GM19395 (cell line): ENCODE measurements at regions not wholly inside any gene's neighbourhood (a gene's known extent, or its start where the extent isn't known, plus 50 kb on each side); places are given as distances from the start of the nearest gene placed in this dataset.
"Not testable (repeated sequence)": the region's sequence is repeated elsewhere in the genome, so short reads cannot be mapped to it uniquely, and the experiment has no call there.

Experiments
- ATAC-seq: cut with Tn5 transposase; IDR thresholded peaks from one replicate; pipeline ENCODE4 v1.9.1; 2021; ENCODE audit warnings: mild to moderate bottlenecking, moderate library complexity; ENCODE audit not compliant: unreplicated experiment

DNA sequence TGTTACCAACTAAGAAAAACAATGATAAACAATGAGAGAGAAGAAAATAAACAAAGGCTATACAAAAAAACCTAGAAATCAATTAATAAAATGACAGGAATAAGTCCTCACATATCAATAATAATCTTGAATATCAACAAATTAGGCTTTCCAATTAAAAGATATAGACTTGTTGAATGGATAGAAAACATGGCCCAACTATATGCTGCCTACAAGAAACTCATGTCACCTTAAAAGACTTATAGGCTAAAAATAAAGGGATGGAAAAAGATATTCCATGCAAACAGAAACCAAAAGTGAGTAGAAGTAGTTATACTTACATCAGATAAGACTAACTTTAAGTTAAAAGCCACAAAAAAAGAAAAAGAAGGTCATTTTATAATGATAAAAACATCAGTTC is 183.9 kb downstream of the MYRFL start:
- no peak for ATAC-seq

DNA sequence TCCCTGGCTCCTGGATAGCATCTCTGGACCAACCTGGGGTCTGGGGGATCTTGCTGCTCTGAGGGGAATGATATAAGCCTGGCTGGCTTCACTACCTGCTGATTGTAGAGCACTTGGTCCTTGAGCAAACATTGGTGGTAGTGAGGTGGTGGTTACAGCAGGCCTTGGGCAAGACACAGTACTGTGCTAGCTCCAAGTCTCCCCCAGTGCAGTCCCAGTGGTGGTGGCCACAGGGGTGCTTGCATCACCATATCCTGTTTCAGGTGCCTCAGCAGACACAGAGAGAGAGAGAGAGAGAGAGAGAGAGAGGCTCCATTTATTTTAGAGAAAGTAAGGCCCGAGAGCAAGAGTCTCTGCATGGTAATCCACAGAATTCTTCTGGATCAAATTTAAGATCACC is 186.3 kb downstream of the MYRFL start:
- ATAC-seq, result no peak

DNA sequence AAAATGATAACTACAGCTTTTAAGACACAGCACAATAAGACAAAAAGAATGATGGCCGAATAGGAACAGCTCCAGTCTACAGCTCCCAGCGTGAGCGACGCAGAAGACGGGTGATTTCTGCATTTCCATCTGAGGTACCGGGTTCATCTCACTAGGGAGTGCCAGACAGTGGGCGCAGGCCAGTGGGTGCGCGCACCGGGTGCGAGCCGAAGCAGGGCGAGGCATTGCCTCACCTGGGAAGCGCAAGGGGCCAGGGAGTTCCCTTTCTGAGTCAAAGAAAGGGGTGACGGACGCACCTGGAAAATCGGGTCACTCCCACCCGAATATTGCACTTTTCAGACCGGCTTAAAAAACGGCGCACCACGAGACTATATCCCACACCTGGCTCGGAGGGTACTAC is 188.0 kb downstream of the MYRFL start:
- ATAC-seq, result not testable (repeated sequence)

DNA sequence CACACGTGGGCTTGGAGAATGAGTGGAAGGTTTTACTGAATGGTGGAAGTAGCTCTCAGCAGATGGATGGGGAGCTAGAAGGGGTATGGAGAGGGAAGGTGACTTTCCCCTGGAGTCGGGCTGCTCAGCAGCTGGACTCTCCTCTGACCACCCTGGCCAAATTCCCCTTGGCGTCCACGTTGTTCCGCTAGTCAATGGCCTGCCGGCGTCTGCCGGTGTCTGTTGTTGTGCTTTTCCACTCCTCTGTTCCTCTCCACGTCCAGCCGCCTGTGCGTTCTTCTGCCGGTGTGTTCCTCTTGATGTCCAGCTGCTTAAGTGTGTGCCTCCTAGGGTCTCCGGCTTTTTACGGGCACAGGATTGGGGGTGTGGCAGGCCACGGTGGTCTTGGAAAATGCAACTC is 203.5 kb downstream of the MYRFL start:
- ATAC-seq, result no peak

DNA sequence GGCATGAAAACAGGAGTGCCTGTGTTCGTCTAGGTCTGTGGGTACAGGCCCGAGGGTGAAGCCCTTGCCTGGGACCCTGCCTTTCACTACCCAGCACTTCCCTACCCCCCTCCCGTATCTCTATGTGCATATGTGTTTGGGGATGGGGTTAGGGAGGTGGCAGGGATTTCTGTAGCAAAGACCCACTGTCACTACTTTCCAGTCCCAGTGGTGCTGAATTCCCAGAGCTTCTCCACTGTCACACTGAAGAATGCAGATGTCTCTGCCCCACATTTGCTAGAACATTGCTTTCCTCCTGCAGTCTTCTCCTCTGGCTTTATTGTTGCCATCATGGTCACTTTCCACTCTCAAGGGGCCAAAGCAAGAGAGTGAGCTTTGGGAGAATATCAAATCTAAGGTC is 203.9 kb downstream of the MYRFL start:
- no peak for ATAC-seq

DNA sequence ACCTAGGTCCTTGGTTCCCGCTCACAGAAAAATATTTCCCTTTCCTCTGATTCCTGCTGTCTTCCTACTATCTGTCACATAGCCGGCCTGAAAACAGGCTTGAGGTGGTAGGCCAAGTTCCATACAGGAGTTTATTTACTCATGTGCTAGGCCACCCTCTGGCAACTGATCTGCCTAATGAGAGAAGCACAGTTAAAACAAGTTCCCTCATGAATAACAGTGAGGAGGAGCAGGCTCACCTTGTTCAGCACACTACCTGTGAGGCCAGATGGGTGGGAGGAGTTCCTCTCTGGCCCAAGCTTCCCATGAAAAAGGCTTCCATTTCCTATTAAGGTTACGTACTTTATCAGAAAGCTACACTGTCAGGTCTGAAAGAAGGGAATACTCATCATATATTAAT is 206.0 kb downstream of the MYRFL start:
- no peak for ATAC-seq

DNA sequence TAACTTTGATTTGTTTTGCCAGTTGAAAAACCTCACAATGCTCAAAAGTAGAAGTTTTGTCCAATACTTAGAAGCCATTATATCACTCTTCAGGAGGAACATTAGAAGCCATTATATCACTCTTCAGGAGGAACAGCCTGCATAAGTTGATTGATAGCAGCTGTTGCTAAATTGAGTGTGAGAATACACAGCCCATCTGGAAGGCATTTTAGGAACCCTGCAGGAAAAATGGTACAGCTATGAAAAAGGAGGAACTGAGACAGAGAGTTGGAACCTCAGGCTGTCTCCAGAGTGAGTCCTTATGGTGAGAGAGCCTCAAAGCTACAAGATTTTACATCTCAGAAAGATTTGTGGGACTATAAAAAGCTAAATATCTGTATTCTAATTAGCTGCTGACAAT is 207.0 kb downstream of the MYRFL start:
- ATAC-seq, result no peak

DNA sequence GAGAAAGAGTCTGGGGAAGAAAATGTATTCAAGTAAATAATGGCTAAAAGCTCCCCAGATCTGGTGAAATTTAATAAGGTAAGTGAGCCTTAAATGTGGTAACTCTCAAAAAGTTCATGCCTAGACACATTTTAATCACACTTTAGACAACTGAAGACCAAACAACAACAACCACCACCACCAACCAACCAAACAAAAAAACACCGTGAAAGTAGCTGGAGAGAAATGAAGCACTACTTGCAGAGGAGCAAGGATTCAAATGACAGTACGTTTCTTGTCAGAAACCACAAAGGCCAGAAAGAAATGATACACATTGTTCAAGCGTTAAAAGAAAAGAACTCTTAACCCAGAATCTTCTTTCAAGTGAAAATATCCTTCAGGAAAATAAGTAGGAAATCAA is 208.3 kb downstream of the MYRFL start:
- ATAC-seq, result no peak

DNA sequence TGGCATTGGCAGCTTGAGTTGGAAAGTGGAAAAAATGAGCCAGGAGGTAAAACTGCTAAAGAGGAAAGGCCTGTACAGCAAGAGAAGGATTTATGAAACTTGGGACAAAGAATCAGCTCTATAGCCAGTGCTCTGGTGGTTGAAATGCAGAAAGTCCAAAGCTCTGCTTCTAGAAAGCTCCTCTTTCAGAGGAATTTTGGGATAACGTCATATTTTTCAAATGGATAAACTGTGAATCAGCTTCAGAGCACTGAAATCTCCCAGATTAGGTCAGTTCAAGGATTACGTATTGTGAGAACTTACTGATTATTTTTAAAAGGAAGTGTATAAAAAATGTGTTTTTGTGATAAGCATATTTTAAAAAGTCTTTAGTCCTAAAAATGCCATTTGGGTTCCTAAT is 203.1 kb upstream of the CNOT2 start:
- ATAC-seq, result no peak

DNA sequence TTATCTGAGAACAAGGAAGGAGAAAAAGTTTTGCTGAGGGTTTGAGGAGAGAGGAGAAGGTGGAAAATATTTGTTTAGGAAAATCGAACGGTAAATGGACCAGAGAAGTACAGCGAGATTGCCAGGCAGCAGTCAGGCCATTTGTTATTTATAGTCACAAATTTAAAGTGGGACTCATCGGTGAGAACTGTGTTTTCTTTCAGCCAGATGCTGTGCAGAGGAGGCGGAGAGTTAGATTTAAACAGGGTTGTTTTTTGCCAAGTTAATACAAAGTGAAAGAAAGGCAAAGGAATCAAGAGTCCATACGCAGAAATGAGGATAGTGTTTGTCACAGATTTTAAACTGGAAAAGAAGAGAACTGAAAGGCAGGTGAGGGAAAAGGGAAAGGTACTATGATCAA is 200.6 kb upstream of the CNOT2 start:
- ATAC-seq, result no peak

DNA sequence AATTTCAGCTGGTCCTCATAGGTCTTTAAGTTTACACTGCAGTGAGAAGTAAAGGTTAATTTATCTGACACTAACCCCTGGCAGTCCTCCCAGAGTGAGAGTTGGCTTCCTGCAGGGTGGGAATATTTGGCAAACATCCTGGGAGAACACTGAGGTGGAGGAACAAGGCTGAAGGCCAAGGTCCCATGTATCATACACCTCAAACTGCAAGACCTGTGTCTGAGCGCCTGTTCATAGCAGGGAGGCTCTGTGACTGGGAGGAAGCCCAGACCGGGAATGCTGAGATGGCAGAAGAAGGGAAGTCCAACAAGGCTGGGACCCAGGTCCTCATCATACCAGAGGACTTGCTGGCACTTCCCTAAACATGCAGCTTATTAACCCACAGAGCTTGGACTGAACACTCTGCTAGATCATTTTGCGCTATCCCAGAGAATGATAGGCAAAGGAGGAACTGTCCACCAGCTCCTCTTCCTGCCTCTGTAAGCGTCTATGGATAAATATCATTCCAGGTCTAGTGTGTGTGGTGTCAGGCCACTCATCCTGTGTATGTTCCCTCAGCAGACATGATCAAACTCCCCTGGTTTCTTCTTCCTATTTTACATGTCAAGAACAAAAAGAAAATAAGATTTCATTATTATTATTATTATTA is 199.6 kb upstream of the CNOT2 start:
- no peak for ATAC-seq

DNA sequence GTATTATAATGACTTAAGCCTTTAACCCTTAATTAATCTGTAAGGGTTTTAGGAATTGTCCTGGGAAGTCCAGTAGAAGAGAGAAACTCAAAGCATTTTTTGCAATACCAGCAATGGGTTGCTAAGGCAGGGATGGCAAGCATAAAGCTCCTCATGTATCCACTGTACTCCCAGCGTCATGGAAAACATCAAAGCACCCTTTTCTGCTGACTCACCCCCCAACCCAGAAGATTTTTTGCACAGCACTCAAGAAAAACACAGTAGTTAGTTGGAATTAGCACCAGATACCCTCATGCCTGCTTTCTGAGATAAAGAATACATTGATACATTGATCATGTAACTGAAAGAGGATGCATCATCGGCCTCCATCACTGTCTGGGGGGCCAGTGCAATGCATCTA is 199.1 kb upstream of the CNOT2 start:
- ATAC-seq, result no peak

DNA sequence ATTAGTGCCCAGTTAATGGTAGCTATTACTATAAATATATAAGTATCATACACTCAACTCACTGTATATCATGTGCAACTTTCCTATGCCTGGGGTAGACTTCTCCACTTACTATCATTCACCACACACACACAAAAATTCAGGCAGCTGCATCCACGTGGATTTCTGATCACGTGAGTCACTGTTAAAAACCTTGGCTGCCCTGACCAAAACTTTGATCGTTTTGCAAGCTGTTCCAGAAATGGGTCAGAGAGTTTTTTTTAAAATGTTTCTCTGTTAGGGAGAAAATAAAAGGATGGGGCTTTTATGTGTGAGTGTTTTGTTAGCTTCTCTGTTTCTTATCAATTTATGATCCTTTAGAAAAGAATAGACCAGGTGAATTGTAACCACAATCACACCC is 198.2 kb upstream of the CNOT2 start:
- no peak for ATAC-seq

DNA sequence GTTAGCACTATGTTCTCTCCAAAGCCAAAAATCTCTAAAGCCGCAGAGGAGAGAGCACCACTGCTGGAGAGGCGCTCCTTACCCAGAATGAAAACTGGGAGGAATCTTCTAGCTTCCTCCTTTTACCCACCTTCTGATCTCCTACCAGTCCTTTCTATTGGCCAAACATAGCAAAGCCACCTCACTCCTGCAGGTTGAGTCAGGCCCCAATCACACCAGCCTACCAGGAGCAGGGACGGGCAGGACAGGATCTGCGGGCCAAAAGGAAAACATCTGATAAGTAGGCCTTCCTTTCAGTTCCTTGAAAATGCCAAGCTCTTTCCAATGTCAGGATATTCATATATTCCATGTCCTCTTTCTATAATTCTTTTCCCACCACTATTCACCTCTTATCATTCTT is 197.7 kb upstream of the CNOT2 start:
- ATAC-seq, result no peak

DNA sequence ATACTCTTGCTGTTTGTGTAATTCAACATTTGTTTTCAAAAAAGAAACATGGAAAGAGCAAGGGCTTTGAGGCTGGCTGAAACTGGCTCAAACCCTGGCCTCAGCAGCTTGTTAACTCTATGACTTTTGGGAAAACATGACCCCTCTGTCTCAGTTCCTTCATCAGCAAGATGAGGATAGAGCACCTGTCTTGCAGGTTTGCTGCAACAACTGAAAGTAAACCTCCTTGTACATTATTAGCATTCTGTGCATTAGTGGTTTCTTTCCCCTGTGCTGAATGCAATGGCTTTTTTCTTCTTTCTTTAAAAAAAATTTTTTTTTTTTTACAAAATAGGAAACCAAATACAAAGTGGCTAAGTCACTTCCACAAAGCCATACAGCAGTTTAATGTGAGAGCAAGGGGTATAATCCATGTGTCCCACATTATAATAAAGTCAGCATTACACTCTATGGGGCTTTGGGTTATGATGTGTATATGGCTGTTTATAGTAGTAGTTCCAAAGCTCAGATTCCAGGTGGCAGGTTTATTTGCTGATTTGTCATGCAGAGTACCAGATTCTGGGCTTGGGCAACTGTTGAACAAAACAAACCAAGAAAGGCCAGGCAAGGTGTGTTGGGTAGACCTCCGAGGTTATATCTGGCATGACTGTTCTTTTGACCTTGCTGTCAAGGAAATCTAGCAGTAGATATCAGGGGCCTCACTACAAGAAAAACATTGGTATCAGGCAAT is 194.5 kb upstream of the CNOT2 start:
- ATAC-seq, result no peak

DNA sequence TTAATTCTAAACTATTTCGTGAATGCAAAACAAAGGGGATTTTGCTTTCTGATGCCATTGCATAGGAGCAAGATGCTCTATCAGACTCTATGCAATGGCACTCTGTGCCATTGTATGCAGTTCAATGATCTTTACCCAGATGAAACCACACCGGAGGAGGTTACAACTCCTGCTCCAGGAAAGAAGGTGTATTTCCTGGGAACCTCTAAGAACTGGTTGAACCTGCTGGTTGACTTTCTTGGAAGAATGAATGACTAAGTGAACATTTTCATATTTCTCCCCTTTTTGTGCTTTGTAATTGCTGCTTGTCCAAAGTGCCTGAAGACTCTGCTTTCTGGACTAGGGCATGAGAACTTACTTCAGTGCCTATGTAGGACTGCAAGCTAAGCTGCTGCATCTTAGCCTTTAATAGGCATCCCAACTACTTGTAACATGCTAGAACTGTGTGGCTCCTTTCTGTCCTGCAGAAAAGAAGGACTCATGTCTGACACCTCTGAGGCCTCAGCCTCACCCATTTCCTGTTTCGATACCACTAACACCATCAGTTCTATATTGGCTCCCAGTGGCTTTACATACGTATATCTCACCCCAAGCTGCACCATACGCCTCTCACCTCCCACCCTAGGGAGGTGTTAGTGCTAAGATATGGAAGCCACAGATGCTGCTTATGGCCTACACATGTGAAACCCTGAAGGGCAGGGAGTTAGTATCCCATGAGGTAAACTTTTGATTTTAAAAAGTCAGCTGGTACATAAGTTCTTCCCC is 193.5 kb upstream of the CNOT2 start:
- ATAC-seq, result peak; percentile 91

DNA sequence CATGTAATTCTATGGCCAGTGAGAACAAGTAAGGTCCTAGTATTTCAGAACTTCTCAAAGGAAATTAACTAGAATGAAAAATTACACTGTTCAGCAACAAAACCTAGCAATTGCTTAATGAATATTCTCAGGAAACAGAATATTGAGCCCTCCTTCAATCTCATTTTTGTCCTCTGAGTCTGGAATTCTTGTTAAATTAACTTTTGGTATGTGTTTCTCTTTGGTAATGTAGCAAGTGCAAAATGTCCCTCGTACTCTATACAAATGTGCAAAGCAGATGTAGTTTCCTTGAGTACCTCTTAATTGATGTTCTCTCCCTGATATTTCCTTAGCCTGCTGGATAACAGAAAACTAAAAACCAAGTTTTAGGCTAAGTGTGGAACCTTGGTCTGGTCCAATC is 190.8 kb upstream of the CNOT2 start:
- ATAC-seq, result no peak

DNA sequence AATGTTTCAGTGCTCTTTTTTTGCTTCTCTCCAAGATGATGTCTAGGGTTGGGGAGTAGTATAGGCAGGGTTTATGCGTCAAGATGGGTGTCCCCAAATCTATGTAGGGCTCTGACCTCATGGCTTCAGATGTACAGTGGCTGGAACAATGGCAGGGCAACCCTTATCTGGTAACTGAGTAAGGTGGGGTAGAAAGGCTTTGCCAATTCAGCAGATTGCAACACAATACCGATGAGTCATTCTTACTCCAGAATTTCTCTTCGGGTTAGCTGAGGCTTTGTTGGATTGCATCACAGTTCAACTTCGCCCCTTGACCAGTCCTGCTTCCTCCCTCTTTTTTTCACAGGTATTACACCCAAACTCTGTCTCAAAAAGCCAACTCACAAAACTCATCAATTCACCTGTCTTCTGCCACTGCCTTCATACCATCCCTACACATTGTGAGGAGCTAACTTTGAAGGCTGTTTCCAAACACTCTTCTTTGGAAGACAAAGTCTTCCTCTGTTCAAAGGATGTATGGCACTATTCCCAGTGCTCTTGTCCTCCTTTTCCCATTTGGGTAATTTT is 190.2 kb upstream of the CNOT2 start:
- ATAC-seq, result no peak

DNA sequence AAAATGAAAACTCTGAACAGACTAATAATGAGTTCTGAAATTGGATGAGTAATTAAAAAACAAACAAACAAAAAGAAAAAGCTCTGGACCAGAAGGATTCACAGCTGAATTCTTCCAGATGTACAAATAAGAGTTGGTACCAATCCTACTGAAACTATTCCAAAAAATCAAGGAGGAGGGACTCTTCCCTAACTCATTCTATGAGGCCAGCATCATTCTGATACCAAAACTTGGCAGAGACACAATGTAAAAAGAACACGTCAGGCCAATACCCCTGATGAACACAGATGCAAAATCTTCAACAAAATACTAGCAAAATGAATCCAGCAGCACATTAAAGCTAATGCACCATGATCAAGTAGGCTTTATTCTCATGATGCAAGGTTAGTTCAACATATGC is 183.9 kb upstream of the CNOT2 start:
- no peak for ATAC-seq

DNA sequence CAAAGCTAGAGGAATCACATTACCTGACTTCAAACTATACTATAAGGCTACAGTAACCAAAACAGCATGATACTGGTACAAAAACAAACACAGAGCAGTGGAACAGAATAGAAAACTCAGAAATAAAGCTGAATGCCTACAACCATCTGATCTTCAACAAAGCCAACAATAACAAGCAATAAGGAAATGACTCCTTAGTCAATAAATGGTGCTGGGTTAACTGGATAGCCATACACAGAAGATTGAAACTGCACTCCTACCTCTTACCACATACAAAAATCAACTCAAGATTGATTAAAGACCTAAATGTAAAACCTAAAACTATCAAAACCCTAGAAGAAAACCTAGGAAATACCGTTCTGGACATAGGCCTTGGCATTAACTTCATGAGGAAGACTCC is 182.6 kb upstream of the CNOT2 start:
- no peak for ATAC-seq

DNA sequence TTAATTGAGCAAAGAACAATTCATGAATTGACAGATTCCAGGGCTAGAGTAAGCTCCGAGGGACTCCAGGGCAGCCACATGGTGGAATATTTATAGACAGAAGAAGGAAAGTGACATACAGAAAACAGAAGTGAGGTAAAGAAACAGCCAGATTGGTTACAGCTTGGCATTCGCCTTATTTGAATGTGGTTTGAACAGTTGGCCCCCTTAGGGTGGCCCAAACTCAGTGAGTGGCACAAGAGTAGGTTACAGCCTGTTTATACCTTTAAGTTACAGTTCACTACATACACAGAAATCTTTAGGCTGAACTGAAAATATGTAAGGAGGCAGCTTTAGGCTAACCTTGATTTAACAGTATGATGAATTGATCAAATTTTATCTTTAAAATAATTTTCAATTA is 174.5 kb upstream of the CNOT2 start:
- ATAC-seq, result no peak
